RWPE1 (cell line): ENCODE measurements at regions not wholly inside any gene's neighbourhood (a gene's known extent, or its start where the extent isn't known, plus 50 kb on each side); places are given as distances from the start of the nearest gene placed in this dataset.

Source experiments
- CTCF ChIA-PET: fragments of 350-600 bp; sonication (Branson Sonifier 250); formaldehyde crosslinking; extraction: SDS; loops from one replicate; lab custom pipeline; 2021; lab: Yijun Ruan, JAX
- POLR2A ChIA-PET: fragments of 400-600 bp; formaldehyde crosslinking; extraction: SDS; loops from one replicate; lab custom pipeline; 2020; ENCODE audit warnings: antibody characterized with exemption; ENCODE audit not compliant: low non-redundant PET; lab: Yijun Ruan, JAX
- DNase-seq: peaks from one replicate; pipeline ENCODE4 v3.0.0; 2012; ENCODE audit warnings: low spot score
- H3K27ac ChIP-seq: fragments of 450-650 bp; 2 replicates; pipeline ENCODE4 v1.5.1; 2017
- CTCF ChIP-seq: fragments of 450-650 bp; conservative IDR thresholded peaks from 2 replicates; pipeline ENCODE4 v1.5.1; 2017; ENCODE audit warnings: low read depth, mild to moderate bottlenecking

- H3K27ac ChIP-seq = no peak overlapping the region
- ChIA-PET CTCF (no interaction called here), POLR2A (no interaction called here)
- DNase-seq = no peak
- no peak for TF ChIP-seq CTCF
Observed at GRCh38 chr21:16800536-16801275, 712.1 kb upstream of the CXADR start.

- no peak overlapping the region for H3K27ac ChIP-seq
- CTCF ChIA-PET = interaction anchor here (0.7 kb wide), 1 partner anchor 23 kb away, joined by 3 read pairs; no protein-coding TSS in a partner anchor
Observed at GRCh38 chr21:16811011-16811410, 701.8 kb upstream of the CXADR start.

GRCh38 chr21:16811970-16812369 is 700.9 kb upstream of the CXADR start:
- POLR2A ChIA-PET = no interaction called here
- H3K27ac ChIP-seq = no peak overlapping the region
- DNase-seq = no peak
- CTCF ChIA-PET = no interaction called here
- TF ChIP-seq CTCF = no peak

More at GRCh38 chr21:16811011-16811410, 701.8 kb upstream of the CXADR start:
- POLR2A ChIA-PET = no interaction called here
- no peak for TF ChIP-seq CTCF
- no peak for DNase-seq

GRCh38 chr21:16815243-16815642 is 697.6 kb upstream of the CXADR start:
- H3K27ac ChIP-seq = no peak overlapping the region
- POLR2A ChIA-PET = no interaction called here
- no peak for TF ChIP-seq CTCF
- DNase-seq = no peak
- CTCF ChIA-PET = interaction anchor here (0.6 to 0.8 kb wide), 3 partner anchors 65 to 373 kb away, joined by 3 to 6 read pairs (median 3); no protein-coding TSS in a partner anchor

- no peak for TF ChIP-seq CTCF
- ChIA-PET POLR2A (no interaction called here), CTCF (no interaction called here)
- DNase-seq = no peak
- no peak overlapping the region for H3K27ac ChIP-seq
Observed at GRCh38 chr21:16821588-16821987, 691.3 kb upstream of the CXADR start.

- no peak for TF ChIP-seq CTCF
- POLR2A ChIA-PET = no interaction called here
- DNase-seq = no peak
- CTCF ChIA-PET = interaction anchor here (0.6 kb wide), 1 partner anchor 223 kb away, joined by 3 read pairs; no protein-coding TSS in a partner anchor
- H3K27ac ChIP-seq = no peak overlapping the region
Observed at GRCh38 chr21:16829532-16829931, 683.3 kb upstream of the CXADR start.
